HG03097 (cell line): ENCODE measurements at regions not wholly inside any gene's neighbourhood (a gene's known extent, or its start where the extent isn't known, plus 50 kb on each side); places are given as distances from the start of the nearest gene placed in this dataset.
"Not testable (repeated sequence)": the region's sequence is repeated elsewhere in the genome, so short reads cannot be mapped to it uniquely, and the experiment has no call there.

Experiments
- ATAC-seq: cut with Tn5 transposase; IDR thresholded peaks from one replicate; pipeline ENCODE4 v1.9.1; 2021; ENCODE audit not compliant: unreplicated experiment, low FRiP score

DNA sequence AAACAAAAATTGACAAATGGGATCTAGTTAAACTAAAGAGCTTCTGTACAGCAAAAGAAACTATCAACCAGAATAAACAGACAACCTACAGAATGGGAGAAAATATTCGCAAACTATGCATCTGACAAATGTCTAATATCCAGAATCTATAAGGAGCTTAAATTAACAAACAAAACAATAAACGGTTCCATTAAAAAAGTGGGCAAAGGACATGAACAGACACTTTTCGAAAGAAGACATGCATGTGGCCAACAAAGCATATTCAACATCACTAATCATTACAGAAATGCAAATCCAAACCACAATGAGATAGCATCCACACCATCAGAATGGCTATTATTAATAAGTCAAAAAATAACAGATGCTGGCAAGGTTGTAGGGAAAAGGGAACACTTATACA, 50.5 kb upstream of the MED13L start:
- ATAC-seq = not testable (repeated sequence)

DNA sequence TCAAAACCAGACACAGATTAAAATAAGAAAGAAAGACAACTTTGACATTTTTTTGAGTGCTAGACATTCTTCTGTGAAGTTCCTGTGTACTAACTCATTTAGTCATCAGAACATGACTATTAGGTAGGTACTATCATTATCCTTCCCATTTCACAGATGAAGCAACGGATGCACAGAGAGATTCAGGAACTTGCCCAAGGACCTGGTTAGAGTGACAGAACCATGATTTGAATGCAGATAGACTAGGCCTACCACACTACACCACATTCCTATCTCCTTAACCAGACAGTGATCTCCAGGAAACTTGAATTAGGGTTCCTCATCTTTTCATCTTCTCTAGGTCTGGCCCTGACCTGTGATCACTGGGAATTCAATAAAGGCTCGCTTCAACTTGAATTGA, 54.4 kb upstream of the MED13L start:
- ATAC-seq = no peak

DNA sequence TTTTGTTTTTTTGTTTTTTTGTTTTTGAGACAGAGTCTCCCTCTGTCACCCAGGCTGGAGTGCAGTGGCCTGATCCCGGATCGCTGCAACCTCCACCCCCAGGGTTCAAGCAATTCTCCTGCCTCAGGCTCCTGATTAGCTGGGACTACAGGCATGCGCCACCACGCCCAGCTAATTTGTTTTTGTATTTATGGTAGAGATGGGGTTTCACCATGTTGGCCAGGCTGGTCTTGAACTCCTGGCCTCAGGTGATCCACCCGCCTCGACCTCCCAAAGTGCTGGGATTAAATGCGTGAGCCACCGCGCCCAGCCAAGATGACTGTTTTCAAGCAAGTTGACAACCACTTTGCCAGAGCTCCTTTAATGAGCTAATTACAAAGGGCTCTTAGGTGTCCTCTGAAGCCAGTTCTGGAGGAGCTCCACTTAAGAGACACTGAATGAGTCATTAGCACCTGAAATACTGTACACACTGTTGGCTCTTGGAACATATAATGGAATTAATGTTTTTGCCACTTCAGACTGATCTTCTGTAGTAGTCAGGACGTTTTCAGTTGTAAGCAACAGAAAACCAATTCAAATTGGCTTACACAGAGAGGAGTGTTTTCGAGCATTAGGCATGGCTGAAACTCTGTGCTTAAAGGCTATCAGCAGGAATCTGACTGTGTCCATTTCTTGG, 55.4 kb upstream of the MED13L start:
- ATAC-seq = no peak

DNA sequence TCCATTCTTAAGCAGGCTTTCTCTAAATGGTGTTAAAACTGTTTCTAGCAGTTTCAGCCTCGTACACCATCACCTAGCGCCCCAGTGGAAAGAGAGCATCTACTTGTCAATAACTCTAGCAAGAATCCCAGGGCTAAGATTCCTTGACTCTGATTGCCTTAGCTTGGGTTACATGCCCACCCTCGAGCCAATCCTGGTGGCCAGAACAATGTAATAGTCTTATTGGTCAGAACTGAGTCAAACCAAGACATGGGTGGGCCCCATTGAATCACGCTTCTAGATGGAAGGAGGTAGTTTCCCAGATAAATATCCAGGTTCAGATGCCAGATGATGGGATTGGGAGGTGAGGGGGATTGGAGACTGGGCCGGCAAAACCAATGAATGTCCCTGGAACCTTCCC, 55.9 kb upstream of the MED13L start:
- ATAC-seq = no peak

DNA sequence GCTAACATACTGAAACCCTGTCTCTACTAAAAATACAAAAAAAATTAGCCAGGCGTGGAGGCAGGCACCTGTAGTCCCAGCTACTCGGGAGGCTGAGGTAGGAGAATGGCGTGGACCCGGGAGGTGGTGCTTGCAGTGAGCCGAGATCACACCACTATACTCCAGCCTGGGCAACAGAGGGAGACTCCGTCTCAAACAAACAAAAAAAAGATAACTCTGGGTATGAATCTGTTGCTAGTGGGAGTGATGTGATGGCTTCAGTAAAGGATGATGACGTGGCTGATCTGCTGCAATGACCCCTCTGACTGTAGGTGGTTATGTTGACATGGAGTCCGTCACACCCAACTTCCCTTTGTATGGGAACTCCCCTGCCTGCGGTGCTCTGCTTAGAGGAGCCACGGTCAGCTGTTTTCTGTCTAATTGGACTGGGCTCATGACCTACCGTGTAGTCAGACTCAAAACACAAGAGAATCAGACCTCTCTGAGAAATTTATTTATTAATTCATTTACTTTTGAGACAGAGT, 59.1 kb upstream of the MED13L start:
- peak; percentile 73 for ATAC-seq

DNA sequence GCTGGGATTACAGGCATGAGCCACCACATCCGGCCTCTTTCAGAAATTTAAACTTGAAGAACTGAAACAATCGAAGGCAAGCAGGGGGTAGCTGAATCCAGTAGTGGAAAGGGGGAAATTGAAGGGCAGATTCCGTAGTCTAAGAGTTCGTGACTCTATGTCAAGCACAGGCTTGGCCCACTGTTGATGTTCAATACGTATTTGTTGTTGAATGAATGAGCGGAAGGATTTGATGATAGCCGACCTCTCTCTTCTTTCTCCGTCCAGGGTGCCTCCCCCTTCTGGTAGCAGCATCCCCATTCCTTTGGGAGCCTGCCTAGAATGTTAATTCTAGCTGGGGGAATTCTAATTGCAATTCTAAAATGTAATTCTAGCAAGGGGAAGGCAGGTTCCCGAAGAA, 59.8 kb upstream of the MED13L start:
- ATAC-seq = no peak

DNA sequence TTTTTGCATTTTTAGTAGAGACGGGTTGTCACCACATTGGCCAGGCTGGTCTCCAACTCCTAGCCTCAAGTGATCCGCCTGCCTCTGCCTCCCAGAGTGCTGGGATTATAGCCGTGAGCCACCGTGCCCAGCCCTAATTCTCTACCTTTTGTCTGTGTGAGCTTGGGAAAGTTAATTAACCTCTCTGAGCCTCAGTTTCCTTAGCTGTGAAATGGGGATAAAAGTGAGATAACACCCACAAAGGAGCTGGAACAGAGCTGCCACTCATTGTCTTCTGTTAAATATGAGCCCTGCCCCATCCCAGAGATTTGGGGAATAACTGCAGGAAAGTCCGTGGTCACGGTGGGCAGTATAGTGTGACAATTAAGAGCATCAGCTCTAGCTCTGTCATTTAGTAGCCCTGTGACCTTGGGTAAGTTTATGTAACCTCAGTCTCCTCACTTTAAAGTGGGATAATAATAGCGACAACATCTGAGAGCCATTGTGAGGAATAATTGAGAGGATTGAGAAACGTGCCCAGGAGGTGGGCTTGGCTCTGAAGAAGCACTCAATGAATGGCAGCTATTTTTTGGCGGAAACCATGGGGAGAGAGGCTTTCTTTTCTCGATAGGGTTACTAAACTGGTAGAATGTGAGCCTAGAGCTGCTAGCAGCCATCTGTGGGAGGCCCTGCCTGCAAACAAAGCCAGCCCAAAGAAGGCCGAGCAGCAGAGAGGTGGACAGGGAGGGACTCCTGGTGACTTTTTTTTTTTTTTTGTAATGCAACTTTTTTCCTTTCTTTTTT, 60.8 kb upstream of the MED13L start:
- no peak for ATAC-seq

DNA sequence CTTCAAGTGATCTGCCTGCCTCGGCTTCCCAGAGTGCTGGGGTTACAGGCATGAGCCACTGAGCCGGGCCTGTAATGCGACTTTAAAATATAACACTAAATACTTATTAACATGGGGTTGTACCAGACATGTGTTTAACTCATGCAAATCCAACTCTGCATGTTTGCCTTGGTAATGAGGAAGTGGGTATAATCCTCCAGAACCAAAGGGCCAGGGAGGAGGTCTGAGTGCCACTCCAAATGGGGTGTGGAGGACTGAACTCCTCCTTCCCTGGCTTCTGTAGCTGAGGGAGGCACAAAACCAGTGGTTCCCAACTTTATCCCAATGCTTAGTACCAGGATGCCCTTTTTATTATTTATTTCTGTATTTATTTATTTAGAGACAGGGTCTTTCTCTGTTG, 61.6 kb upstream of the MED13L start:
- no peak for ATAC-seq

DNA sequence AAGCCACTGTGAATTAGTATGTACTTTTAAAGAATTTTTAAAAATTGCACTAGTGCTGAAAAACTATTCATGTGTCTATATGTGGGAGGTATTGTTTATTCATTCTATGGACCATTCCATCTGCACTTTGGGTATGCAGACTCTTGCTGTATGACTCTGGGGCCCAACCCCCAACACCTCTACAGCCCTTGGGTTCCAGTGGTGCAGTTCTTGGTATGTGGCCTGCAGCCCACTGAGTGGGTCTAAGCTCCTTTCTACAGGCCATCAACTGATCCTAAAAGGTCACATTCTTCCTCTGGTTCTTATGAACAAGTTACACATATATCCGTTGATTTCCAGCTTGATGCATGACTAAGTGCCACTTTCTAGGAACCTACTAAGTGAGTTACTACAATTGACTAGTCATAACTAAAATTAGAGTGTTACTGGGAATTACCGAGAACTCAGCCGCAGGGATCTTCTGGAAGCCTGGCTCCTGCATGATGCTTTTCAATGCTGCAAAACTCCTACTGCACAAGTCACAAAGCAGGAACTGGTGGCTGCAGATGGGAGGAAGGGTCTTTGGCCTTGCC, 62.4 kb upstream of the MED13L start:
- ATAC-seq = no peak

DNA sequence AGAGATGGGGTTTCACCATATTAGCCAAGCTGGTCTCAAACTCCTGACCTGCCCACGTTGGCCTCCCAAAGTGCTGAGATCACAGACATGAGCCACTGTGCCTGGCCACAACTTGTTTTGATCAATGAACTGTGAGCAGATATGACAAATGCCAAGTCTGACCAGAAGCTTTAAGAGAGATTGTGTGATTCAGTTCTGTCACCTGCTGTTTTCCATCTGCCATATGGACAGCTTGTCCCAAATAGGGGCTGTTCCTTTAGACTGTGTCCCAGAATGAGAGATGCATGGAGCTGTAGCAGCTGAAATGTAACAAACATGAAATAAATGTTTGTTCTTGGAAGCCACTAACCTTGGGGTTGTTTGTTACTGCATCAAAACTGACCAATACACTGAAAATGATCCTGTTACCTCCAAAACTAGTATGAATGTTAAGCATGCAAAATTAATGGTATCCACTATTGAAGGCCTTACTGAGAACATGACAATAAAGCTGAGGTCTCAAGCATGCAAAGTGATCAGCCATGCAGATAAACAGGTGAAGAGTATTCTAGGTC, 65.9 kb upstream of the MED13L start:
- ATAC-seq = no peak

DNA sequence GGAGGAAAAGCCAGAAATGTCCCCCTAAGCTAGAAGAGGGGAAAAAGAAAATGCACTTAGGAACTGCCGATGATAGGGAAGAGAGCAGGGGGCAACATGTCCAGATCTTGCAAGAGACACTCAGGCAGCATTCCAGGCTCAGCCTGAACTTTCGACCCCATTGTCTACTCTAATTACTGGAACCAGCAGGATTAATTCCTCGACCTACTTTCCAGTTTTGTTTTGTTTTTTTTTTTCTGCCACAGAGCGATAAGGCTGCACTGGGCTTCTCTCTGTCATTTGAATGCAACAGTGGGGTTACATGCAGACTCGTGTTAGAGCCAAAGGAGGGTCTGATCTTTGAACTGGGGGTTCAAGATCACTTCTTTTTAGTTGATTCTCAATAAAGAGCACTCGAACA, 68.7 kb upstream of the MED13L start:
- no peak for ATAC-seq

DNA sequence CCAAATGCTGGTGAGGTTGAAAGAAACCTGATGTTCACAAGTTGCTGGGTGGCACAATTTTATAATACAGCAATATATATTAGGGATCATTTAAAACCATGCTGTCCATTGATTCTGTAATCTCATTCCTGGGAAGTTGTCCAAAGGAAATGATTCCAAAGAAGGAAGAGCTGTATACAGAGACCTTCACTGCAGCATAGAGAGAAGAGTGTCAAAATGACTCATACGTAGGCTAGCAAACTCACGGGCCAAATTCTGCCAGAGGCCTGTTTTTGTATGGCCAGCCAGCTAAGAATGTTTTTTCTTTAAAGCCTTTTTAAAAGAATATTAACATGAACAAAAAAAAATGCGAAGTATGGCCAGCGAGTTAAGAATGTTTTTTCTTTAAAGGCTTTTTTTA, 69.2 kb upstream of the MED13L start:
- ATAC-seq = no peak

DNA sequence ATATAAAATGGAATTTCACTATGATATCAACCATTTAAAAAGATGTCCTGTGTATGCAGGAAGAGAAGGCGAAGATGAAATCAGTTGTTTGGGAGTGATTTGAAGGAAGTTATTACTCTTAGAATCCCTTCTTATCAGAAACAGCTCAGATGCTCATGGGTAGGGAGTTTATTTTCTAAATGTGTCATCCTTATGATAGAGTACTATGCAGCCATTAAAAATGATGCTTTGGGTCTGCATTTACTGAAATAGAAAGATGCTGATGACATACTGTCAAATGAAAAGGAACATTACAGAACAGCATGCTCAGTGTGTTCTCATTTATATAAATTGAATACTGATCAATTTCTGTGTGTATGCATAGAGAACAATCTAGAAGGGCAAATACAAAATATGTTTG, 69.8 kb upstream of the MED13L start:
- no peak for ATAC-seq

DNA sequence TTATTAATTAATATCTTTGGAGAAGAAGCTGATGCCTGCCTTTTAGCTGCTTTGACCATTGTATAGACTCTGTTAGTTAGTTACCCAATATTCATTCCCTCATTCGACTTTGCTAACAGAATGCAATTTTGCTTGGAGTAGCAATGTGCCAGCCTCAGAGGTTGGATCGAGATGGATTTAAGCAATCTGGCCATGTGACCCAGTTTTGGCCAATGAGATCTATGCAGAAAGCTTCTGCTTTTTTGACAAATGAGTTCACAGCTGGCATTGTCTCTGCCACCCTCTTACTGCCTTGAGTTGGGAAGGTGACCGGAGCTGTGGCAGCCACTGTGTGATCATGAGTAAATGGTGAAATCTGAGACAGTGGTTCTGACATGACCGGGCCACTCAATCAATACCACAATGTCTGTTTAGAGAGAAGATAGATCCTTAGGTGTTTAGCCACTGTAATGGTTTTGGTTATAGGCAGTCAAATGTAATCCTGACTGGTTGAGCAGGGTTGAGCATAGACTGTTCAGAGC, 74.9 kb upstream of the MED13L start:
- no peak for ATAC-seq

DNA sequence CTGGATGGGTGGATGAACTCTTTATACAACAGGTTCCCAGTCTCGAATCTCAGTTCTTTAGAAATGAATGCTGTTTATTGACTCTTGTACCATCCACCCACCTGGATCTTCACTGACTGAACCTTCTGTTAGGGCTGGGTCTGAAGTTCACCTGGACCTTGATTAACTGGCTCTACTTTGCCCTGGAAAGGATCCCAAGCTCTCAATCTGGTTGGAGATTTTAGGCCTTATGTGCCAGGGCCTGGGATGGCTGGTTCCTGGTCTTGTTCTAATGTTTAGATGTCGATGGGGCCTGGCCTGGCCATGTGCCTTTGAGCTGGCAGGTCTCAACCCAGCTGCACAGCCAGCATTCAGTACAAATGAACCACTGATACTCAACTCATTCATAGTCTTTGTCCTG, 76.5 kb upstream of the MED13L start:
- ATAC-seq = no peak

DNA sequence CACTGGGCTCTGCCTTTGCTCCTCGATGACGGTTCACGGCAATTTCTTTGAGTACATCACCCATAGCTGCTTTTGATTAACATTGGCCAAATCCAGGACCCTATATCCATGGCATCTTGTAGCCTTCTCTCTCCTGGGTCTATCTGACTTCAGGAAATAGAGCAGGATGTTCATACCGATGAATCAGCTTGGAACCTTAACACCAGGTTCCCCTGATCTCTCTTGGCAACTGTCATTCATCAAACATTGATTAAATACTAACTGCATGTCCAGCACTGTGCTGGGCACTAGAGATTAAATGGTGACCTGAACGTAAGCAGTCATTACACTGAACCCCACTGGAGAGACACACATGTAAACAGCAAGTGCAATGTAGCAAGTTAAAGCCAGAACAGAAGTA, 77.0 kb upstream of the MED13L start:
- ATAC-seq = no peak

DNA sequence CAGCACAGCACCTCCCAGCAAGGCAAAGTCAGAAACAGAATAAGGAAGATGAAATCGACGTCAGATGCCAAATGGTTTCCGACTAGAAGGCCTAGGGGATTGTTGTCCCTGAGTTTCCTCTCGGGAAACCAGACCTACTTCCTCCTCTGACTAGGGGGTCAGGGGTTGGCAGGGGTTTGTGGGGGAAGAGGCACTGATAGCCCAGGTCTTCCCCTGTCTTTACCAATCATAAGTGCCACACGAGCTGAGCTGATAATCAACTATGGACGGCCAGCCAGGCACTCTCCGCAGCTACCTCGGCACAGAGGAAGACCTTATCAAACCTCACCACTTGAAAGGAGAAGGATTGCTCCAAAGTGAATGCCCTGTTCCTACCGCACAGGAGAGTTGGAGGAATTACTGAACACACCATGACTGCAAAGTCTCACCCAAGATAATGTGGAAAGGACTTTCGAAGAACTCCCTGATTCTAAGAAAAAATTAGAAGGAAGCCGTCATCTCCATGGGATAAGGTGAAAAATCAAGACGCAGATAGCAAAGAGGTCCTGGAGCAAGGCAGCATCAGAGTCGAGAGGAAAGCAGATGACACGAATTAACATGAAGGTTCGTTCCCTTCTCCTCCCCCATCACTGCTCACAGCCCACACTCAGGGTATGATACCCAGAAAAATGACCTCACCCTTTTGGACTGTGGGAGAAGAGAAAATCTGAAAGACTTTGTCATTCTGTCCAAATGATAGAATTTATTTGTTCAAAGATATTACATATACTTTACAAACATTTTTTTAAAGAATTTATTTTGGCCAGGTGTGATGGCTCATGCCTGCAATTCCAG, 77.7 kb upstream of the MED13L start:
- no peak for ATAC-seq

DNA sequence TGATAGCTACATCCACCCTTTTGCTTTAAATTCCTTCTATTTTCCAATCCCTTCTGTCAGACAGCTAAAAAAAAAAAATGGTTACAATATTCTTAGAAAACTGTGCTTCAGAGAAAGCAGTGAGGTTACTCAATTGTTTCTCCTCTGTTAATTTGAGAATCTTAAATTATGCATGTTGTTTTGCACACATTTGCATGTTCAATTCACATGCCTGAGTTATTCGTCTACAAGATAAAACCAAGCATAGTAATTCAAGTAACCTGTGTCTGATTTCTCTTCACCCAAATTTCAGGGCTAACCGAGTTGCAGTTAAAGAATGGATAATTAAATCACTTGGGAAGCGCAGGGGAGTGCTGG, 81.0 kb upstream of the MED13L start:
- no peak for ATAC-seq

DNA sequence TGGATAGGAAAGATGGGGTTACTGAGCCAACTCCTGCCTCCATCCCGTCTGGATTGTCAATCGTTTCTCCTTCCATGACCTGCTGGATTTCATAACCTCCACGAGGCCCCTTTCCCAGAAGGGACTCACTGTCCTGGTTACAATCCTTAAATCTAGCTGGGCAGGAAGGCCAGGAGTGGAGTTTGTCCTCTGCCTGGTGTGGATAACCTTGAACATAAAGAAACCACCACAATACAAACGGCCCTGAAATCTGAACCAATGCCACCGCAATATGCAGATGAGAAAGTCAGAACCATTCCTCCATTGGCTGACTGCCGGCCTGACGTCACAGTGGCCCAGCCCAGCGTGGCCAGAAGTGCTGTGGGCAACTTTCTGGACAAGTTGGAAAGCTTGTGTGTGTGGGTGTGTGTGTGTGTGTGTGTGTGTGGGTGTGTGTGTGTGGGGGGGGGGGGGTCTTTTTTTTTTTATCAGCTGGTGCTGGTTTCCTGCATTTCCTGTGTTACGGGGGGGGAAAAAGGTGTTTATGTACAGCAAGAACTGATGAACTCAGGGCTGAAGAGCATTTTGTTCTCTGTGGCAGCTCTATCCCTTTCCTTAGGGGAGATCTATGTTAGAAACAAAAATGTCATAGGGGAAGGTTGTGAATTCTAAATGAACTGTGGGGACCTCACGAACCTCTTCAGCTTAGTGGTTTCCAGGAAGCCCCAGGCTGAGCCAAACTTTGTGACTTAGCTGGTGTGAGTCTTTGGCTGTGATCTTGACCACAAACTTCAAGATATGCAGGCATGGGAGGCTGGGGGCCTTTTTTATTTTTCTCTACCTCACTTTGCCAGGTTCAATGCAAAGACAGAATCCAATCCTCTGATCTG, 81.6 kb upstream of the MED13L start:
- ATAC-seq = peak; percentile 93
